HG03575 (cell line): ENCODE measurements at regions not wholly inside any gene's neighbourhood (a gene's known extent, or its start where the extent isn't known, plus 50 kb on each side); places are given as distances from the start of the nearest gene placed in this dataset.

ENCODE experiments used
- ATAC-seq: cut with Tn5 transposase; IDR thresholded peaks from one replicate; pipeline ENCODE4 v1.9.1; 2021; ENCODE audit not compliant: unreplicated experiment, insufficient number of reproducible peaks, low FRiP score; ENCODE audit errors: extremely low read depth

- ATAC-seq: no peak
Observed at GRCh38 chr3:150090877-150091276, 120.2 kb upstream of the PFN2 start.

GRCh38 chr3:150090006-150090405 is 119.3 kb upstream of the PFN2 start:
- ATAC-seq: no peak

GRCh38 chr3:150084128-150084527 is 113.4 kb upstream of the PFN2 start:
- ATAC-seq: no peak

- ATAC-seq: no peak
Observed at GRCh38 chr3:150083655-150084042, 113.0 kb upstream of the PFN2 start.

- ATAC-seq: no peak
Observed at GRCh38 chr3:150082898-150083654, 112.4 kb upstream of the PFN2 start.

- ATAC-seq: no peak
Observed at GRCh38 chr3:150081084-150081483, 110.4 kb upstream of the PFN2 start.

- ATAC-seq: no peak
Observed at GRCh38 chr3:150080058-150080730, 109.5 kb upstream of the PFN2 start.

GRCh38 chr3:150079029-150079739 is 108.5 kb upstream of the PFN2 start:
- no peak for ATAC-seq

- no peak for ATAC-seq
Observed at GRCh38 chr3:150077581-150078247, 107.0 kb upstream of the PFN2 start.

GRCh38 chr3:150077107-150077506 is 106.4 kb upstream of the PFN2 start:
- ATAC-seq: no peak

- ATAC-seq: no peak
Observed at GRCh38 chr3:150076443-150076842, 105.7 kb upstream of the PFN2 start.

GRCh38 chr3:150075417-150075865 is 104.7 kb upstream of the PFN2 start:
- no peak for ATAC-seq

- no peak for ATAC-seq
Observed at GRCh38 chr3:150074697-150075416, 104.2 kb upstream of the PFN2 start.

GRCh38 chr3:150074277-150074676 is 103.6 kb upstream of the PFN2 start:
- no peak for ATAC-seq

GRCh38 chr3:150073513-150073912 is 102.8 kb upstream of the PFN2 start:
- no peak for ATAC-seq

- no peak for ATAC-seq
Observed at GRCh38 chr3:150073031-150073430, 102.3 kb upstream of the PFN2 start.

GRCh38 chr3:150072576-150072975 is 101.9 kb upstream of the PFN2 start:
- no peak for ATAC-seq

GRCh38 chr3:150070271-150070670 is 99.6 kb upstream of the PFN2 start:
- no peak for ATAC-seq

- no peak for ATAC-seq
Observed at GRCh38 chr3:150069633-150070032, 98.9 kb upstream of the PFN2 start.
